Lung (tissue), 11 donors: ENCODE measurements at regions not wholly inside any gene's neighbourhood (a gene's known extent, or its start where the extent isn't known, plus 50 kb on each side); places are given as distances from the start of the nearest gene placed in this dataset.

Experiments used
- ATAC-seq: fragments of 200-7000 bp; cut with Tn5 transposase; one replicate; pipeline ENCODE4 v1.9.1; 2020; ENCODE audit warnings: moderate number of reproducible peaks; ENCODE audit not compliant: insufficient read depth, low FRiP score
- DNase-seq, 3 donors: peaks; one replicate each; pipeline ENCODE4 v3.0.0-alpha.2; 2013 to 2017
- H3K27ac ChIP-seq, 2 donors: one replicate each; pipeline ENCODE4 v1.5.1; 2013; ENCODE audit warnings: mild to moderate bottlenecking in 2 of 2, moderate library complexity in 2 of 2, control low read depth in 1 of 2, inconsistent platforms in 1 of 2, low read depth in 1 of 2, low read length in 1 of 2
- H3K27me3 ChIP-seq, 3 donors: one replicate each; pipeline ENCODE4 v1.5.1; 2013; ENCODE audit warnings: low read length in 2 of 3; ENCODE audit not compliant: control insufficient read depth in 3 of 3, insufficient read depth in 3 of 3
- H3K36me3 ChIP-seq, 4 donors: one replicate each; pipeline ENCODE4 v1.5.1; 2013; ENCODE audit warnings: low read length in 4 of 4, mild to moderate bottlenecking in 1 of 4, moderate library complexity in 1 of 4; ENCODE audit not compliant: control insufficient read depth in 4 of 4, insufficient read depth in 4 of 4
- H3K4me1 ChIP-seq, 5 donors: one replicate each; pipeline ENCODE4 v1.5.1; 2013; ENCODE audit warnings: low read length in 5 of 5, mild to moderate bottlenecking in 2 of 5, moderate library complexity in 1 of 5; ENCODE audit not compliant: control insufficient read depth in 5 of 5, insufficient read depth in 5 of 5
- H3K4me3 ChIP-seq: one replicate; pipeline ENCODE4 v1.5.1; 2013; ENCODE audit warnings: mild to moderate bottlenecking, control low read depth, moderate library complexity
- H3K9ac ChIP-seq, 2 donors: one replicate each; pipeline ENCODE4 v1.5.1; 2013; ENCODE audit warnings: low read length in 2 of 2, control low read depth in 1 of 2; ENCODE audit not compliant: insufficient read depth in 1 of 2
- H3K9me3 ChIP-seq, 4 donors: one replicate each; pipeline ENCODE4 v1.5.1; 2013; ENCODE audit warnings: low read length in 3 of 4, mild to moderate bottlenecking in 1 of 4, moderate library complexity in 1 of 4; ENCODE audit not compliant: control insufficient read depth in 4 of 4, insufficient read depth in 3 of 4
- CTCF ChIP-seq: IDR thresholded peaks from 2 replicates; pipeline ENCODE4 v1.5.1; 2012; ENCODE audit warnings: mild to moderate bottlenecking; ENCODE audit errors: control extremely low read depth, extremely low read depth
- WGBS, 2 donors: extraction: QIAGEN DNeasy Blood & Tissue Kit; methylation state at CpG; one replicate each; pipeline ENCODE4 v1.1.7; 2013; 5-methylcytosine and 5-hydroxymethylcytosine counted together
- donor health status: control.
- donor health status: control.
- donor health status: Bipolar disorder and iron deficiency.
- donor health status: healthy.
- donor health status: DM: yes; HTN: yes; CAD: no.

GRCh38 chr6:73943930-73944652 is 248.1 kb downstream of the CD109 start:
- Histone ChIP-seq H3K4me3 (no peak overlapping the region), H3K27ac (no peak overlapping the region), H3K9me3 (peaks cover 0 to 7% (median 3%) of the 10 kb centered on the region in 4 donors), H3K9ac (no peak overlapping the region), H3K27me3 (no peaks in the 10 kb centered on the region), H3K36me3 (no peaks in the 10 kb centered on the region), H3K4me1 (no peaks in the 10 kb centered on the region)
- no peak for TF ChIP-seq CTCF
- WGBS, 2 donors: 68 to 86% methylated on average over 1 of the region's 1 CpG
- ATAC-seq (no peak), DNase-seq (no peak)

- TF ChIP-seq CTCF: no peak
- H3K9me3 ChIP-seq: peaks cover 0 to 8% (median 3%) of the 10 kb centered on the region in 4 donors
- no peak overlapping the region for H3K4me3 ChIP-seq
- no peak overlapping the region for H3K9ac ChIP-seq
- 91 to 92% methylated on average over 1 of the region's 1 CpG for WGBS, 2 donors
- DNase-seq (no peak), ATAC-seq (no peak)
- H3K36me3 ChIP-seq: no peaks in the 10 kb centered on the region
- H3K27ac ChIP-seq: no peak overlapping the region
- no peaks in the 10 kb centered on the region for H3K27me3 ChIP-seq
- no peaks in the 10 kb centered on the region for H3K4me1 ChIP-seq
These were observed 247.4 kb downstream of the CD109 start for GRCh38 chr6:73943411-73943810.

DNA sequence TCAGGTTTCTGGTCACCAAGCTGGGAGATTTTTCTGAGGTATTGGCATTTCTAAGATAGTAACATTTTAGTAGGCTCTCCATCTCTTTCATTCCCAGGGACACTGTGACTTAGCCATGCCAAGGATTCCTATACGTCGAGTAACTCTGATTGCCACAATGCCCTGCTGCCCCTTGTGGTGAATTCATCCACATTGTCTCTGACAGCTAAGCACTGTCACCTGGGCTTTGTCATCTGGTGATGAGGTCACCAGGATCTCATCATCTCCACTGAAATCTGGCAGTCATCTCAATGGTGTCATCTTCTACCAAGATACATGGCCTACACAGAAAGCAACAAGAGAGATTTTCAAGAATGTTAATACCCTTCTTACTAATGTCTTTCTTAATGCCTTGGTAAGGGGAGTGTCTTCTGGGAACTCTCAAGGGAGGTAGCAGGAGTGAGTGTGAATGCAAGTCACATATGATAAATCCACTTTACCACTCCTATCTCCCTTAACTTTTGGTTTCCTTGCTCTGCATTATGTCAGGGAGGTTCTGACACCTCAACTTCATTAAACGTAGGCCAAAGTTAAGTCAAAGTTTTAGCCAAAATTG is 246.7 kb downstream of the CD109 start:
- Histone ChIP-seq H3K4me1 (no peaks in the 10 kb centered on the region), H3K4me3 (no peak overlapping the region), H3K27ac (no peak overlapping the region), H3K9me3 (peaks cover 0 to 6% (median 1%) of the 10 kb centered on the region in 4 donors), H3K27me3 (no peaks in the 10 kb centered on the region), H3K9ac (no peak overlapping the region), H3K36me3 (no peaks in the 10 kb centered on the region)
- WGBS, 2 donors: 80 to 82% methylated on average over 3 of the region's 3 CpGs
- ATAC-seq: no peak
- TF ChIP-seq CTCF: no peak
- DNase-seq: no peak
